ENCODE measurements at regions not wholly inside any gene's neighbourhood (a gene's known extent, or its start where the extent isn't known, plus 50 kb on each side); places are given as distances from the start of the nearest gene placed in this dataset.
"Not testable (repeated sequence)": the region's sequence is repeated elsewhere in the genome, so short reads cannot be mapped to it uniquely, and the experiment has no call there.

DNA sequence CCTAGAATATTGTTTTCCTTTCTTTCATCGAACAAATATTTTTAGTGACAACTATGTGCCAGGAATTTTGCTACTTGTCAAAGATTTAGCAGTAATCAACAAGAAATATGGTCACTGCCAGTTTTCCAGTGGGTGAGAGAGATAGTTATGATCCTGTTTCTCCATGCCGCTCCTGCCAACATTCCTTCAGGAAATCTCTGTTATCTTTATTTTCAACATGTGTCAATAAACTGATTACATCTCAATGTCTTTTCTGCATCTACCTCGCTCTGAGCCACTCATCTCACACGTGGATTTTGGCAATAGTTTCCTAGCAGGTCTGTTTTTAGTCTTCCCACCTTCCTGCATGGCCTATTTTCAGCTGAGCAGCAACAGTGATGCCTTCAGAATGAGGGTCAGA lies 650.0 kb upstream of the STXBP6 start:
- Histone ChIP-seq H3K4me1 (ENCODE audit: insufficient read depth, low read length) (no peaks in the 10 kb centered on the region), H3K27me3 (ENCODE audit: insufficient read depth, low read length) (no peaks in the 10 kb centered on the region), H3K27ac (ENCODE audit: low read depth, low read length) (no peak overlapping the region), H3K36me3 (ENCODE audit: insufficient read depth, low read length) (no peaks in the 10 kb centered on the region), H3K9me3 (ENCODE audit: control insufficient read depth in 1 of 2, low read length in 2 of 2) (no peaks in the 10 kb centered on the region), H3K4me3 (ENCODE audit: low read length in 2 of 2) (no peak overlapping the region)
- DNase-seq, result no peak
- no peak overlapping the region for H3K4me3 Mint-ChIP-seq
- CTCF ChIA-PET (ENCODE audit: partially characterized antibody), result no interaction called here
- H3K27me3 Mint-ChIP-seq, result no peaks in the 10 kb centered on the region
- H3K36me3 Mint-ChIP-seq, result no peaks in the 10 kb centered on the region
- POLR2A ChIA-PET (ENCODE audit: partially characterized antibody), result no interaction called here
- H3K27ac Mint-ChIP-seq, result no peak overlapping the region
- H3K4me1 Mint-ChIP-seq, result no peaks in the 10 kb centered on the region
- H3K9me3 Mint-ChIP-seq, result peaks cover 2 to 21% (median 8%) of the 10 kb centered on the region in 8 donors
- intact Hi-C loops (cut with micrococcal nuclease), result no loop called here

DNA sequence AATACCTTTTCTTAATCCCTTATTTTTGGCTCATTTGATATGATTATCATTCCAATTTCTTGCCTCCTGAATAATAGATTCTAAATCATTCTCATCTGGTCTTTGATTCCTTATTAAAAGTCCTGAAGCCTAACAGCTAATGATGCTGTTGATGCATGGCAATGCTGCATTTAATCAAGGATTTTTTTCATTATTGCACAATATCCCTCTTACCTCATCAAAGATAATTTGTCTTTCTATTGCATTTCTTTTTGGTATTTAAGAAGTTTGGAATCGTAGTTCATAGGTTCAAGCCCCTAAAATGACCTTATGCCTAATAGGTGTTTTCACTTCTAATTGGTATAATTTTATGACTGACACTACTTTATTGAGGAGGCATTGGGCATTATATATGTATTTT lies 648.2 kb upstream of the STXBP6 start:
- Mint-ChIP-seq H3K4me1 (no peaks in the 10 kb centered on the region), H3K27ac (no peak overlapping the region), H3K27me3 (no peaks in the 10 kb centered on the region), H3K36me3 (no peaks in the 10 kb centered on the region), H3K4me3 (no peak overlapping the region), H3K9me3 (peaks cover 2 to 15% (median 8%) of the 10 kb centered on the region in 8 donors)
- ChIA-PET POLR2A (ENCODE audit: partially characterized antibody) (no interaction called here), CTCF (ENCODE audit: partially characterized antibody) (no interaction called here)
- H3K4me3 ChIP-seq (ENCODE audit: low read length in 2 of 2), result no peak overlapping the region
- no peaks in the 10 kb centered on the region for H3K27me3 ChIP-seq (ENCODE audit: insufficient read depth, low read length)
- H3K36me3 ChIP-seq (ENCODE audit: insufficient read depth, low read length), result no peaks in the 10 kb centered on the region
- H3K9me3 ChIP-seq (ENCODE audit: control insufficient read depth in 1 of 2, low read length in 2 of 2), result no peaks in the 10 kb centered on the region
- DNase-seq, result no peak
- intact Hi-C loops (cut with micrococcal nuclease), result no loop called here
- H3K27ac ChIP-seq (ENCODE audit: low read depth, low read length), result no peak overlapping the region
- no peaks in the 10 kb centered on the region for H3K4me1 ChIP-seq (ENCODE audit: insufficient read depth, low read length)

DNA sequence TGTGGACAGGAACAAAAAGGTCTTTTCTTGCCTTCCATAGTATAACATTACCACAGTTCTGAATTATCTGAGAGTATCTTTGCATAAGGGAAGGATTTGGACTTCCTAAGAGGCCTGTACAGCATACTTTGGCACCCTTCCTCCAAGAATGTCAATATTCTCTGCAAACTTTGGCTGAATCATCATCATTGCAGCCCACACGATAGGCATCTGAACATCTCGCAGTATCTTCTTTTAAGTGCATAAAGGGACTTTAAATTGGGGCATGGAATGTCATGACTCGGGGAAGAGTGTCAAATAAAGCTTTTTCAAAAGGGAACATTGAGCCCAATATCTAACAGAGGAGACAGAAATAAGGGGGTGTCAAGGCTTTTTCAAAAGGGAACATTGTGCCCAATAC lies 646.2 kb upstream of the STXBP6 start:
- no peak for DNase-seq

DNA sequence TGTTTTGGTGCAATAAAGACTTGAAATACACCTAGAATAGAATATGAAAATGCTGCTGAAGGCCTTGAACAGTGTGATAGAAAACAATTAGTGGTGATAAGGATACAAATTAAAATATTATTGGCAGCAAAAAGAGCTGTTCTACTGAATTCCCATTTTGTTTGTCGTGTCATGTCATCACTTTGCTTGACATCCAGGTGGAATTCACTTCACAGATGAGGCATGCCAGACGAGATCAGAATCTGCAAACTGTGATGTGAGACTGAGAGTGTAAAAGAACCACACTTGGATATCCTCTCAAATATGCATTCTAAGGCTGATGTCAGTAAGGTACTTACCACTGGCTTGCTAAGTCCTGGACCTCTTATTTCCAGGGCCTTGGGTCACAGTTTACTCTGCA lies 635.1 kb upstream of the STXBP6 start:
- DNase-seq, result no peak
- Histone ChIP-seq H3K4me1 (ENCODE audit: insufficient read depth, low read length) (no peaks in the 10 kb centered on the region), H3K9me3 (ENCODE audit: control insufficient read depth in 1 of 2, low read length in 2 of 2) (peaks cover 0 to 3% of the 10 kb centered on the region in 2 donors), H3K36me3 (ENCODE audit: insufficient read depth, low read length) (no peaks in the 10 kb centered on the region), H3K4me3 (ENCODE audit: low read length in 2 of 2) (no peak overlapping the region), H3K27ac (ENCODE audit: low read depth, low read length) (no peak overlapping the region), H3K27me3 (ENCODE audit: insufficient read depth, low read length) (no peaks in the 10 kb centered on the region)
- intact Hi-C loops (cut with micrococcal nuclease), result no loop called here
- ChIA-PET POLR2A (ENCODE audit: partially characterized antibody) (no interaction called here), CTCF (ENCODE audit: partially characterized antibody) (no interaction called here)
- no peaks in the 10 kb centered on the region for H3K27me3 Mint-ChIP-seq
- no peaks in the 10 kb centered on the region for H3K36me3 Mint-ChIP-seq
- peaks cover 0 to 13% (median 8%) of the 10 kb centered on the region in 8 donors for H3K9me3 Mint-ChIP-seq
- H3K4me3 Mint-ChIP-seq, result no peak overlapping the region
- no peak overlapping the region for H3K27ac Mint-ChIP-seq
- H3K4me1 Mint-ChIP-seq, result no peaks in the 10 kb centered on the region

More for the DNA sequence above, 646.2 kb upstream of the STXBP6 start:
- POLR2A ChIA-PET (ENCODE audit: partially characterized antibody), result no interaction called here
- Histone ChIP-seq H3K36me3 (ENCODE audit: insufficient read depth, low read length) (no peaks in the 10 kb centered on the region), H3K9me3 (ENCODE audit: control insufficient read depth in 1 of 2, low read length in 2 of 2) (no peaks in the 10 kb centered on the region), H3K27ac (ENCODE audit: low read depth, low read length) (no peak overlapping the region), H3K4me3 (ENCODE audit: low read length in 2 of 2) (no peak overlapping the region), H3K4me1 (ENCODE audit: insufficient read depth, low read length) (no peaks in the 10 kb centered on the region), H3K27me3 (ENCODE audit: insufficient read depth, low read length) (no peaks in the 10 kb centered on the region)
- H3K27ac Mint-ChIP-seq, result no peak overlapping the region
- no peaks in the 10 kb centered on the region for H3K4me1 Mint-ChIP-seq
- H3K9me3 Mint-ChIP-seq, result peaks cover 4 to 14% (median 8%) of the 10 kb centered on the region in 8 donors
- intact Hi-C loops (cut with micrococcal nuclease), result no loop called here
- no peaks in the 10 kb centered on the region for H3K27me3 Mint-ChIP-seq
- CTCF ChIA-PET (ENCODE audit: partially characterized antibody), result no interaction called here
- H3K4me3 Mint-ChIP-seq, result no peak overlapping the region
- no peaks in the 10 kb centered on the region for H3K36me3 Mint-ChIP-seq

DNA sequence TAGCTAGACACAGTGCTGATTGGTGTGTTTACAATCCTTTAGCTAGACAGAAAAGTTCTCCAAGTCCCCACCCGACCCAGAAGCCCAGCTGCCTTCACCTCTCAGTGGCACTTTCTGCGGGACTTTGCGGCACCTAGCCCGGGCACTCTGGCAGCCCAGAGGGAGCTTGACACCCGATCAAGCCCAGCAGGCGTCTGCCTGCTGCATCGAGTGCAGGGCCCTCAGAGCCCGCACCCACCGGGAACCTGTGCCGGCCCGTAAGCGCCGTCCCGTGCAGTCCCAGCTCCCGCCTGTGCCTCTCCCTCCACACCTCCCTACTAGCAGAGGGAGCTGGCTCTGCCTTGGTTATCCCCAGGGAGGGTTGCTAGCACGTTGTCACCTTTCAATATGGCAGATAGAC lies 631.0 kb upstream of the STXBP6 start:
- ChIA-PET POLR2A (ENCODE audit: partially characterized antibody) (no interaction called here), CTCF (ENCODE audit: partially characterized antibody) (no interaction called here)
- Mint-ChIP-seq H3K36me3 (no peaks in the 10 kb centered on the region), H3K9me3 (peaks cover 0 to 24% (median 13%) of the 10 kb centered on the region in 8 donors), H3K27ac (no peak overlapping the region), H3K4me1 (no peaks in the 10 kb centered on the region), H3K4me3 (no peak overlapping the region), H3K27me3 (no peaks in the 10 kb centered on the region)
- Histone ChIP-seq H3K4me1 (ENCODE audit: insufficient read depth, low read length) (no peaks in the 10 kb centered on the region), H3K36me3 (ENCODE audit: insufficient read depth, low read length) (no peaks in the 10 kb centered on the region), H3K9me3 (ENCODE audit: control insufficient read depth in 1 of 2, low read length in 2 of 2) (no peaks in the 10 kb centered on the region), H3K27me3 (ENCODE audit: insufficient read depth, low read length) (no peaks in the 10 kb centered on the region), H3K4me3 (ENCODE audit: low read length in 2 of 2) (no peak overlapping the region), H3K27ac (ENCODE audit: low read depth, low read length) (no peak overlapping the region)
- DNase-seq, result no peak
- intact Hi-C loops (cut with micrococcal nuclease), result no loop called here

DNA sequence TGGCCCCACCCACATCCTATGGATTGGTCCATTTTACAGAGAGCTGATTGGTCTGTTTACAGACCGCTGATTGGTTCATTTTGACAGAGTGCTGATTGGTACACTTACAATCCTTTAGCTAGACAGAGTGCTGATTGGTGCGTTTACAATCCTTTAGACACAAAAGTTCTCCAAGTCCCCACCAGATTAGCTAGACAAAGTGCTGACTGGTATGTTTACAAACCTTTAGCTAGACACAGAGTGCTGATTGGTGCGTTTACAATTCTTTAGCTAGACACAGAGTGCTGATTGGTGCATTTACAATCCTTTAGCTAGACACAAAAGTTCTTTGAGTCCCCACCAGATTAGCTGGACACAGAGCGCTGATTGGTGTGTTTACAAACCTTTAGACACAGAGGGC lies 630.6 kb upstream of the STXBP6 start:
- H3K4me3 ChIP-seq (ENCODE audit: low read length in 2 of 2); H3K27me3 ChIP-seq (ENCODE audit: insufficient read depth, low read length); CTCF ChIA-PET (ENCODE audit: partially characterized antibody); H3K9me3 ChIP-seq (ENCODE audit: control insufficient read depth in 1 of 2, low read length in 2 of 2); H3K27ac ChIP-seq (ENCODE audit: low read depth, low read length); H3K36me3 ChIP-seq (ENCODE audit: insufficient read depth, low read length); H3K4me1 Mint-ChIP-seq; H3K27me3 Mint-ChIP-seq; intact Hi-C loops (cut with micrococcal nuclease); H3K27ac Mint-ChIP-seq; H3K4me3 Mint-ChIP-seq; POLR2A ChIA-PET (ENCODE audit: partially characterized antibody); H3K36me3 Mint-ChIP-seq; H3K4me1 ChIP-seq (ENCODE audit: insufficient read depth, low read length); DNase-seq: not testable (repeated sequence)
- H3K9me3 Mint-ChIP-seq, result peaks cover 0 to 23% (median 13%) of the 10 kb centered on the region in 8 donors

DNA sequence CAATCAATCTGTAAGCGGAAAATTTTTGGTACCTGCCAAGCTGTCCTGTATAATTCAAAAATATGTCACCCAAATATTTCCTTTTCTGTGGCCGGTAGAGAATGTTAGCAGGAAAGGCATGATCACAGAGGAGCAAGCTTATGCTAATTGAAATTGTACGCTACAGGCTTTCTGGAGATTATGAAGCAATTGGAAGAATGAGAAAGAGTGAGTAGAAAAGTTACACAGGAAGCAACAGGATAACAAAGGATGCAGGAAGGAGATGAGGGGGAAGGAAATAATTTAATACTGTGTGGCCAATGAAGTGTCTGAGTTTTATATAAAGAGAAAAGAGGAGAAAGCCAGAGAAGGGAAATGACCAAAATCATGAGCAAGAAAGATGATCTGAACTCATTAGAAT lies 627.2 kb upstream of the STXBP6 start:
- Mint-ChIP-seq H3K27me3 (no peaks in the 10 kb centered on the region), H3K4me3 (no peak overlapping the region), H3K36me3 (no peaks in the 10 kb centered on the region), H3K4me1 (no peaks in the 10 kb centered on the region), H3K27ac (no peak overlapping the region), H3K9me3 (peaks cover 0 to 29% (median 12%) of the 10 kb centered on the region in 8 donors)
- ChIA-PET POLR2A (ENCODE audit: partially characterized antibody) (no interaction called here), CTCF (ENCODE audit: partially characterized antibody) (no interaction called here)
- H3K9me3 ChIP-seq (ENCODE audit: control insufficient read depth in 1 of 2, low read length in 2 of 2), result no peaks in the 10 kb centered on the region
- no peaks in the 10 kb centered on the region for H3K36me3 ChIP-seq (ENCODE audit: insufficient read depth, low read length)
- H3K4me3 ChIP-seq (ENCODE audit: low read length in 2 of 2), result no peak overlapping the region
- H3K27me3 ChIP-seq (ENCODE audit: insufficient read depth, low read length), result no peaks in the 10 kb centered on the region
- no peaks in the 10 kb centered on the region for H3K4me1 ChIP-seq (ENCODE audit: insufficient read depth, low read length)
- intact Hi-C loops (cut with micrococcal nuclease), result no loop called here
- no peak for DNase-seq
- H3K27ac ChIP-seq (ENCODE audit: low read depth, low read length), result no peak overlapping the region

DNA sequence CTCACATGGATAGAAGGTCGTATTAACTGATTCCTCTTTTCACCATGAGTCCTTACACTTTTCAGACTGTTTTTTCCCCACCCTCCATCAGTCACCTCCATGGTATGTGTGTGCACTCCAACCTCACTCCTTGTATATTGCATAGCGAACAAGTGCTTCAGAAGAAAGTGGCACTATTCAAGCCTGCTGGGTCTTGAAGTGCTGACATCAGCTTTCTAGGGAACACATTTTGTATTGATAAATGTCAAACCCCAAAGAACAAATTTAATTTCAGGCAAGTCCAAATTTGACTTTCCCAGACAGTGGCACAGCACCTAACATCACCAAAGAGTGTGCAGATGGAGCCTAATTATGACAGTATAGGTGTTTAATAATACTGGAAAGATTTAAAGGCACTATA lies 617.4 kb upstream of the STXBP6 start:
- H3K4me3 ChIP-seq (ENCODE audit: low read length in 2 of 2), result no peak overlapping the region
- no peak for DNase-seq
- no peaks in the 10 kb centered on the region for H3K36me3 Mint-ChIP-seq
- H3K27me3 ChIP-seq (ENCODE audit: insufficient read depth, low read length), result no peaks in the 10 kb centered on the region
- H3K9me3 ChIP-seq (ENCODE audit: control insufficient read depth in 1 of 2, low read length in 2 of 2), result peaks cover 0 to 3% of the 10 kb centered on the region in 2 donors
- no peak overlapping the region for H3K27ac Mint-ChIP-seq
- no peaks in the 10 kb centered on the region for H3K36me3 ChIP-seq (ENCODE audit: insufficient read depth, low read length)
- intact Hi-C loops (cut with micrococcal nuclease), result no loop called here
- ChIA-PET POLR2A (ENCODE audit: partially characterized antibody) (no interaction called here), CTCF (ENCODE audit: partially characterized antibody) (no interaction called here)
- no peaks in the 10 kb centered on the region for H3K4me1 Mint-ChIP-seq
- H3K4me3 Mint-ChIP-seq, result no peak overlapping the region
- no peaks in the 10 kb centered on the region for H3K4me1 ChIP-seq (ENCODE audit: insufficient read depth, low read length)
- H3K9me3 Mint-ChIP-seq, result peaks cover 0 to 11% (median 6%) of the 10 kb centered on the region in 8 donors
- no peaks in the 10 kb centered on the region for H3K27me3 Mint-ChIP-seq
- H3K27ac ChIP-seq (ENCODE audit: low read depth, low read length), result no peak overlapping the region

All from CD4-positive, alpha-beta memory T cell (primary cell).